Right lobe of liver (tissue), 6 donors: ENCODE measurements at regions not wholly inside any gene's neighbourhood (a gene's known extent, or its start where the extent isn't known, plus 50 kb on each side); places are given as distances from the start of the nearest gene placed in this dataset.

Experiments used
- ATAC-seq, 4 donors: fragments of 200-7000 bp; cut with Tn5 transposase; one replicate each; pipeline ENCODE4 v1.9.1; 2020; ENCODE audit warnings: mild to moderate bottlenecking in 4 of 4, moderate library complexity in 4 of 4
- DNase-seq, 3 donors: peaks; one replicate each; pipeline ENCODE4 v3.0.0-alpha.2; 2020
- H3K27ac ChIP-seq, 3 donors: fragments of 200-600 bp; one replicate each; pipeline ENCODE4 v1.8.0; 2022
- H3K27me3 ChIP-seq, 2 donors: fragments of 200-600 bp; one replicate each; pipeline ENCODE4 v1.8.0; 2022
- H3K36me3 ChIP-seq, 4 donors: fragments of 200-600 bp; sonication (generic) in 1 of 4; one replicate each; pipeline versions ENCODE4 v1.5.1 to v1.8.0; 2017 to 2022; ENCODE audit warnings: control low read depth in 1 of 4
- H3K4me1 ChIP-seq, 4 donors: fragments of 200-600 bp; sonication (generic) in 1 of 4; one replicate each; pipeline versions ENCODE4 v1.5.1 to v1.8.0; 2017 to 2022; ENCODE audit warnings: control low read depth in 1 of 4
- H3K4me3 ChIP-seq, 3 donors: fragments of 200-600 bp; one replicate each; pipeline ENCODE4 v1.8.0; 2022
- H3K9me3 ChIP-seq, 4 donors: fragments of 200-600 bp; sonication (generic) in 1 of 4; one replicate each; pipeline versions ENCODE4 v1.5.1 to v1.8.0; 2017 to 2022; ENCODE audit warnings: control low read depth in 1 of 4
- CTCF ChIP-seq, 4 donors: fragments of 200-600 bp in 3 of 4; fragments of 450-650 bp in 1 of 4; IDR thresholded peaks; one replicate each; pipeline versions ENCODE4 v1.5.1 to v1.8.0; 2016 to 2022; ENCODE audit warnings: antibody characterized with exemption in 4 of 4, mild to moderate bottlenecking in 2 of 4
- POLR2A ChIP-seq: fragments of 450-650 bp; IDR thresholded peaks from one replicate; pipeline ENCODE4 v1.6.1; 2017; ENCODE audit warnings: antibody characterized with exemption, mild to moderate bottlenecking
- WGBS: methylation state at CpG from one replicate; pipeline ENCODE4 v1.1.6; 2018; ENCODE audit warnings: low coverage, low lambda C conversion rate; ENCODE audit not compliant: insufficient coverage; ENCODE audit errors: missing lambda C conversion rate; 5-methylcytosine and 5-hydroxymethylcytosine counted together
- intact Hi-C, 2 donors: fragments of 100-400 bp; cut with DNase I; formaldehyde crosslinking; loops; one replicate each; pipeline versions ENCODE4 v1.11.2 to v1.14.1; 2022
- donor health status: DM: no; HTN: yes; CAD: no.
- donor health status: DM: no; HTN: no; CAD: no.
- donor health status: DM: no; HTN: no; CAD: no.
- donor health status: DM: no; HTN: yes; CAD: no.
- donor health status: DM: no; HTN: yes; CAD: no.

GRCh38 chrX:4978613-4979012, 1250.1 kb downstream of the NLGN4X start:
- intact Hi-C loops, result no loop called here
- no peak for ATAC-seq
- no peaks in the 10 kb centered on the region for H3K9me3 ChIP-seq
- no peak overlapping the region for H3K4me3 ChIP-seq
- H3K4me1 ChIP-seq, result no peaks in the 10 kb centered on the region
- H3K27me3 ChIP-seq, result no peaks in the 10 kb centered on the region
- no peak for DNase-seq
- no peak overlapping the region for H3K27ac ChIP-seq
- 14% methylated on average over 1 of the region's 1 CpG for WGBS
- no peaks in the 10 kb centered on the region for H3K36me3 ChIP-seq
- TF ChIP-seq CTCF (IDR thresholded peaks at IDR 0.05) (no peak), POLR2A (no peak)

- Histone ChIP-seq H3K4me1 (no peaks in the 10 kb centered on the region), H3K27ac (no peak overlapping the region), H3K4me3 (no peak overlapping the region), H3K36me3 (no peaks in the 10 kb centered on the region), H3K9me3 (no peaks in the 10 kb centered on the region), H3K27me3 (no peaks in the 10 kb centered on the region)
- TF ChIP-seq POLR2A, result no peak
- no peak for TF ChIP-seq CTCF (IDR thresholded peaks at IDR 0.05)
- intact Hi-C loops, result no loop called here
- no peak for DNase-seq
- ATAC-seq, result no peak
- 37% methylated on average over 2 of the region's 2 CpGs for WGBS
Measured at GRCh38 chrX:4971646-4972045, 1257.0 kb downstream of the NLGN4X start.

GRCh38 chrX:4964112-4964511, 1250.7 kb upstream of the PRKX start:
- Histone ChIP-seq H3K9me3 (no peaks in the 10 kb centered on the region), H3K27ac (no peak overlapping the region), H3K4me1 (no peaks in the 10 kb centered on the region), H3K4me3 (no peak overlapping the region), H3K36me3 (no peaks in the 10 kb centered on the region), H3K27me3 (no peaks in the 10 kb centered on the region)
- intact Hi-C loops, result no loop called here
- ATAC-seq (no peak), DNase-seq (no peak)
- TF ChIP-seq CTCF (IDR thresholded peaks at IDR 0.05) (no peak), POLR2A (no peak)
- WGBS, result 31% methylated on average over 3 of the region's 3 CpGs

GRCh38 chrX:4963432-4963831, 1250.0 kb upstream of the PRKX start:
- WGBS, result 62% methylated on average over 2 of the region's 2 CpGs

More at GRCh38 chrX:4963432-4963831, 1250.0 kb upstream of the PRKX start:
- no peaks in the 10 kb centered on the region for H3K9me3 ChIP-seq
- ATAC-seq (no peak), DNase-seq (no peak)
- no peaks in the 10 kb centered on the region for H3K27me3 ChIP-seq
- intact Hi-C loops, result no loop called here
- H3K4me3 ChIP-seq, result no peak overlapping the region
- H3K4me1 ChIP-seq, result no peaks in the 10 kb centered on the region
- no peaks in the 10 kb centered on the region for H3K36me3 ChIP-seq
- H3K27ac ChIP-seq, result no peak overlapping the region
- TF ChIP-seq POLR2A (no peak), CTCF (IDR thresholded peaks at IDR 0.05) (no peak)
